MCF 10A (cell line): ENCODE measurements at regions not wholly inside any gene's neighbourhood (a gene's known extent, or its start where the extent isn't known, plus 50 kb on each side); places are given as distances from the start of the nearest gene placed in this dataset.
"Not testable (repeated sequence)": the region's sequence is repeated elsewhere in the genome, so short reads cannot be mapped to it uniquely, and the experiment has no call there.

Experiments used
- BruUV-seq: library from RNA; stranded (reverse); fragments of 400-500 nt; replicated peaks from 2 replicates; lab custom pipeline; 2021; lab: Mats Ljungman, UMichigan
- CTCF ChIA-PET: fragments of 300-600 bp; sonication (Branson Sonifier 250); formaldehyde crosslinking; extraction: SDS; loops from one replicate; lab custom pipeline; 2021; ENCODE audit warnings: antibody characterized with exemption, inconsistent platforms; lab: Yijun Ruan, JAX
- POLR2A ChIA-PET: fragments of 300-600, 350-650 bp; sonication (Branson Sonifier 250); formaldehyde crosslinking; extraction: SDS; loops from one replicate; lab custom pipeline; 2020; ENCODE audit warnings: antibody characterized with exemption, inconsistent platforms; lab: Yijun Ruan, JAX
- DNase-seq: peaks from one replicate; pipeline ENCODE4 v3.0.0-alpha.2; 2018; ENCODE audit not compliant: unreplicated experiment
- H3K27ac Mint-ChIP-seq: one replicate; pipeline ENCODE4 v1.8.0; 2022; ENCODE audit warnings: mild to moderate bottlenecking, low read depth, mixed read lengths; ENCODE audit not compliant: unreplicated experiment
- H3K27me3 Mint-ChIP-seq: one replicate; pipeline ENCODE4 v1.8.0; 2022; ENCODE audit warnings: mixed read lengths; ENCODE audit not compliant: insufficient read depth, unreplicated experiment
- H3K36me3 Mint-ChIP-seq: one replicate; pipeline ENCODE4 v1.8.0; 2022; ENCODE audit warnings: mild to moderate bottlenecking, moderate library complexity, mixed read lengths; ENCODE audit not compliant: insufficient read depth, unreplicated experiment
- H3K4me1 Mint-ChIP-seq: one replicate; pipeline ENCODE4 v1.8.0; 2022; ENCODE audit warnings: mixed read lengths; ENCODE audit not compliant: insufficient read depth, unreplicated experiment
- H3K4me3 Mint-ChIP-seq: one replicate; pipeline ENCODE4 v1.8.0; 2022; ENCODE audit warnings: mild to moderate bottlenecking, moderate library complexity, mixed read lengths; ENCODE audit not compliant: unreplicated experiment
- H3K9me3 Mint-ChIP-seq: one replicate; pipeline ENCODE4 v1.8.0; 2022; ENCODE audit warnings: mixed read lengths; ENCODE audit not compliant: unreplicated experiment
- CTCF ChIP-seq: fragments of 200-600 bp; IDR thresholded peaks from one replicate; pipeline ENCODE4 v1.8.0; 2022; ENCODE audit warnings: antibody characterized with exemption, mild to moderate bottlenecking; ENCODE audit not compliant: unreplicated experiment
- intact Hi-C: fragments of 100-400 bp; cut with micrococcal nuclease; formaldehyde crosslinking; loops from 2 replicates; pipeline ENCODE4 v1.14.1; 2022

GRCh38 chr6:166236596-166236995 is 68.9 kb upstream of the TBXT start:
- Mint-ChIP-seq H3K9me3 (no peaks in the 10 kb centered on the region), H3K4me3 (no peak overlapping the region), H3K27me3 (peaks cover 52% of the 10 kb centered on the region), H3K4me1 (peaks cover 4% of the 10 kb centered on the region), H3K27ac (no peak overlapping the region), H3K36me3 (no peaks in the 10 kb centered on the region)
- ChIA-PET CTCF (no interaction called here), POLR2A (no interaction called here)
- no peak for DNase-seq
- TF ChIP-seq CTCF, result no peak
- BruUV-seq, result no TSS peak
- intact Hi-C loops, result no loop called here

GRCh38 chr6:166235666-166236292 is 68.1 kb upstream of the TBXT start:
- Mint-ChIP-seq H3K27ac (no peak overlapping the region), H3K27me3 (peaks cover 52% of the 10 kb centered on the region), H3K4me1 (peaks cover 4% of the 10 kb centered on the region), H3K9me3 (no peaks in the 10 kb centered on the region), H3K4me3 (no peak overlapping the region), H3K36me3 (no peaks in the 10 kb centered on the region)
- TF ChIP-seq CTCF, result no peak
- no TSS peak for BruUV-seq
- intact Hi-C loops, result no loop called here
- no peak for DNase-seq
- POLR2A ChIA-PET, result interaction anchor here (0.5 kb wide), 1 partner anchor 106 kb away, joined by 6 read pairs; no protein-coding TSS in a partner anchor
- CTCF ChIA-PET, result no interaction called here

GRCh38 chr6:166231181-166231580 is 63.5 kb upstream of the TBXT start:
- POLR2A ChIA-PET, result interaction anchor here (0.6 kb wide), 1 partner anchor 128 kb away, joined by 4 read pairs; no protein-coding TSS in a partner anchor
- not testable (repeated sequence) for H3K4me3 Mint-ChIP-seq

GRCh38 chr6:166228839-166229528 is 61.3 kb upstream of the TBXT start:
- BruUV-seq, result no TSS peak
- H3K36me3 Mint-ChIP-seq, result no peaks in the 10 kb centered on the region
- CTCF ChIA-PET, result no interaction called here

More at GRCh38 chr6:166231181-166231580, 63.5 kb upstream of the TBXT start:
- H3K36me3 Mint-ChIP-seq, H3K4me1 Mint-ChIP-seq, intact Hi-C loops, DNase-seq, H3K27ac Mint-ChIP-seq, BruUV-seq, H3K9me3 Mint-ChIP-seq: not testable (repeated sequence)
- CTCF ChIA-PET, result interaction anchor here (0.9 kb wide), 1 partner anchor 261 kb away, joined by 3 read pairs; no protein-coding TSS in a partner anchor
- peaks cover 40% of the 10 kb centered on the region for H3K27me3 Mint-ChIP-seq

More at GRCh38 chr6:166228839-166229528, 61.3 kb upstream of the TBXT start:
- H3K27me3 Mint-ChIP-seq, result peaks cover 40% of the 10 kb centered on the region
- DNase-seq, result no peak
- H3K4me3 Mint-ChIP-seq, result no peak overlapping the region
- no peaks in the 10 kb centered on the region for H3K4me1 Mint-ChIP-seq
- intact Hi-C loops, result no loop called here
- POLR2A ChIA-PET, result no interaction called here
- no peak overlapping the region for H3K27ac Mint-ChIP-seq
- TF ChIP-seq CTCF, result no peak
- no peaks in the 10 kb centered on the region for H3K9me3 Mint-ChIP-seq
